NCI-H446 treated with DMSO at 0.1 percent for 48 hours (cell line): ENCODE measurements at regions not wholly inside any gene's neighbourhood (a gene's known extent, or its start where the extent isn't known, plus 50 kb on each side); places are given as distances from the start of the nearest gene placed in this dataset.
"Not testable (repeated sequence)": the region's sequence is repeated elsewhere in the genome, so short reads cannot be mapped to it uniquely, and the experiment has no call there.

Source experiments
- DNase-seq: peaks from one replicate; lab custom pipeline; 2025; lab: John Stamatoyannopoulos, UW

- no peak for DNase-seq
These were observed 540.0 kb upstream of the CNTNAP5 start for GRCh38 chr2:123485056-123485455.

- no peak for DNase-seq
These were observed 531.4 kb upstream of the CNTNAP5 start for GRCh38 chr2:123493687-123494086.

GRCh38 chr2:123495241-123495640 is 529.8 kb upstream of the CNTNAP5 start:
- DNase-seq = peak; percentile 73

GRCh38 chr2:123500346-123500745 is 524.7 kb upstream of the CNTNAP5 start:
- DNase-seq = no peak

- no peak for DNase-seq
These were observed 524.1 kb upstream of the CNTNAP5 start for GRCh38 chr2:123500988-123501387.

GRCh38 chr2:123502931-123503330 is 522.2 kb upstream of the CNTNAP5 start:
- no peak for DNase-seq

GRCh38 chr2:123512547-123512946 is 512.5 kb upstream of the CNTNAP5 start:
- no peak for DNase-seq

GRCh38 chr2:123513351-123513750 is 511.7 kb upstream of the CNTNAP5 start:
- DNase-seq = no peak

GRCh38 chr2:123514613-123515207 is 510.4 kb upstream of the CNTNAP5 start:
- DNase-seq = no peak

GRCh38 chr2:123518367-123518766 is 506.7 kb upstream of the CNTNAP5 start:
- DNase-seq = no peak

GRCh38 chr2:123521854-123522253 is 503.2 kb upstream of the CNTNAP5 start:
- no peak for DNase-seq

- not testable (repeated sequence) for DNase-seq
These were observed 502.6 kb upstream of the CNTNAP5 start for GRCh38 chr2:123522498-123522897.

- no peak for DNase-seq
These were observed 495.9 kb upstream of the CNTNAP5 start for GRCh38 chr2:123528996-123529707.

GRCh38 chr2:123530004-123530403 is 495.1 kb upstream of the CNTNAP5 start:
- no peak for DNase-seq

- DNase-seq = no peak
These were observed 493.0 kb upstream of the CNTNAP5 start for GRCh38 chr2:123532126-123532525.

- no peak for DNase-seq
These were observed 492.1 kb upstream of the CNTNAP5 start for GRCh38 chr2:123532994-123533393.

- DNase-seq = no peak
These were observed 484.8 kb upstream of the CNTNAP5 start for GRCh38 chr2:123540291-123540690.

- DNase-seq = no peak
These were observed 478.7 kb upstream of the CNTNAP5 start for GRCh38 chr2:123546353-123546752.

- no peak for DNase-seq
These were observed 461.6 kb upstream of the CNTNAP5 start for GRCh38 chr2:123563515-123563914.

GRCh38 chr2:123566291-123566946 is 458.7 kb upstream of the CNTNAP5 start:
- no peak for DNase-seq

GRCh38 chr2:123578016-123578415 is 447.1 kb upstream of the CNTNAP5 start:
- DNase-seq = no peak

- no peak for DNase-seq
These were observed 428.5 kb upstream of the CNTNAP5 start for GRCh38 chr2:123596621-123597020.

- no peak for DNase-seq
These were observed 427.1 kb upstream of the CNTNAP5 start for GRCh38 chr2:123597988-123598387.
